GM23338 (cell line): ENCODE measurements at regions not wholly inside any gene's neighbourhood (a gene's known extent, or its start where the extent isn't known, plus 50 kb on each side); places are given as distances from the start of the nearest gene placed in this dataset.

Experiments
- ATAC-seq: fragments of 200-7000 bp; cut with Tn5 transposase; 3 replicates; pipeline ENCODE4 v1.9.1; 2020
- DNase-seq: peaks from one replicate; pipeline ENCODE4 v3.0.0-alpha.2; 2015; ENCODE audit warnings: low spot score
- H2AFZ ChIP-seq: fragments of 200-600 bp; sonication (generic); 2 replicates; pipeline ENCODE4 v1.8.0; 2016; ENCODE audit warnings: antibody characterized with exemption, mild to moderate bottlenecking, moderate library complexity
- H3F3A ChIP-seq: fragments of 200-600 bp; sonication (generic); replicated peaks from 2 replicates; pipeline ENCODE4 v1.8.0; 2017; ENCODE audit warnings: antibody characterized with exemption, mixed run types, low read depth
- H3K27ac ChIP-seq: fragments of 200-600 bp; sonication (generic); 2 replicates; pipeline ENCODE4 v1.6.1; 2016; ENCODE audit warnings: low read depth
- H3K27me3 ChIP-seq: fragments of 200-600 bp; sonication (generic); 2 replicates; pipeline ENCODE4 v1.8.0; 2016; ENCODE audit warnings: mild to moderate bottlenecking, mixed run types, moderate library complexity; ENCODE audit not compliant: insufficient read depth
- H3K36me3 ChIP-seq: fragments of 200-600 bp; sonication (generic); 2 replicates; pipeline ENCODE4 v1.8.0; 2016; ENCODE audit warnings: mild to moderate bottlenecking; ENCODE audit not compliant: insufficient read depth
- H3K4me1 ChIP-seq: fragments of 200-600 bp; sonication (generic); 2 replicates; pipeline ENCODE4 v1.8.0; 2016; ENCODE audit warnings: mild to moderate bottlenecking, moderate library complexity; ENCODE audit not compliant: insufficient read depth
- H3K4me2 ChIP-seq: fragments of 200-600 bp; sonication (generic); 2 replicates; pipeline ENCODE4 v1.7.1; 2017; ENCODE audit warnings: mixed run types
- H3K4me3 ChIP-seq: fragments of 200-600 bp; sonication (generic); 2 replicates; pipeline ENCODE4 v1.6.1; 2016; ENCODE audit warnings: mixed run types
- H3K79me2 ChIP-seq: fragments of 200-600 bp; sonication (generic); replicated peaks from 2 replicates; pipeline ENCODE4 v1.8.0; 2017; ENCODE audit warnings: mild to moderate bottlenecking; ENCODE audit not compliant: insufficient read depth
- H3K9me2 ChIP-seq: fragments of 200-600 bp; sonication (generic); 2 replicates; pipeline ENCODE4 v1.8.0; 2017; ENCODE audit not compliant: insufficient read depth
- H4K20me1 ChIP-seq: fragments of 200-600 bp; sonication (generic); replicated peaks from 2 replicates; pipeline ENCODE4 v1.8.0; 2017; ENCODE audit warnings: mild to moderate bottlenecking; ENCODE audit not compliant: insufficient read depth
- H3K27ac Mint-ChIP-seq: 2 replicates; pipeline ENCODE4 v1.8.0; 2020; ENCODE audit warnings: inconsistent platforms, mild to moderate bottlenecking, moderate library complexity, mixed read lengths
- H3K27me3 Mint-ChIP-seq: 3 replicates; pipeline ENCODE4 v1.8.0; 2022; ENCODE audit warnings: low read depth, mild to moderate bottlenecking, moderate library complexity, mixed read lengths, inconsistent platforms; ENCODE audit not compliant: insufficient read depth, poor library complexity
- H3K36me3 Mint-ChIP-seq: 3 replicates; pipeline ENCODE4 v1.8.0; 2021; ENCODE audit warnings: low read depth, mild to moderate bottlenecking, inconsistent platforms, moderate library complexity, mixed read lengths
- H3K4me1 Mint-ChIP-seq: 3 replicates; pipeline ENCODE4 v1.8.0; 2020; ENCODE audit warnings: mild to moderate bottlenecking, inconsistent platforms, mixed read lengths
- H3K4me3 Mint-ChIP-seq: 3 replicates; pipeline ENCODE4 v1.8.0; 2021; ENCODE audit warnings: moderate library complexity, mild to moderate bottlenecking, inconsistent platforms, mixed read lengths
- H3K9me3 Mint-ChIP-seq: 3 replicates; pipeline ENCODE4 v1.8.0; 2020; ENCODE audit warnings: moderate library complexity, mild to moderate bottlenecking, inconsistent platforms, mixed read lengths
- CREB1 ChIP-seq: fragments of 250-450 bp; sonication (Bioruptor Pico); IDR thresholded peaks from 2 replicates; pipeline ENCODE4 v1.5.0; 2020; ENCODE audit warnings: low read depth, mild to moderate bottlenecking, moderate library complexity
- CTCF ChIP-seq, 2 experiments: fragments of 200-600 bp in 1 of 2; sonication (generic) in 1 of 2; conservative IDR thresholded peaks; 2 replicates each; pipeline versions ENCODE4 v1.5.1 to v1.6.1; 2016 to 2017; ENCODE audit warnings: antibody characterized with exemption in 2 of 2, low read depth in 2 of 2, mild to moderate bottlenecking in 2 of 2, moderate library complexity in 1 of 2
- EZH2phosphoT487 ChIP-seq: fragments of 200-600 bp; sonication (generic); IDR thresholded peaks from one replicate; pipeline ENCODE4 v1.8.1; 2018; ENCODE audit warnings: antibody characterized with exemption; ENCODE audit not compliant: unreplicated experiment
- NANOG ChIP-seq: IDR thresholded peaks from 2 replicates; pipeline ENCODE4 v1.6.1; 2016; ENCODE audit warnings: antibody characterized with exemption, borderline replicate concordance
- REST ChIP-seq: IDR thresholded peaks from one replicate; pipeline ENCODE4 v1.6.1; 2018; ENCODE audit warnings: antibody characterized with exemption; ENCODE audit not compliant: unreplicated experiment
- ZNF331 ChIP-seq: fragments of 250-450 bp; sonication (Bioruptor Pico); IDR thresholded peaks from 2 replicates; pipeline ENCODE4 v1.5.0; 2020; ENCODE audit warnings: low read depth, mild to moderate bottlenecking, moderate library complexity

- ATAC-seq, result peak; percentile 71
- H3K4me1 Mint-ChIP-seq, result peaks cover 44% of the 10 kb centered on the region
These were observed 85.6 kb upstream of the TAF1B start for GRCh38 chr2:9757501-9758264.

More at GRCh38 chr2:9757501-9758264, 85.6 kb upstream of the TAF1B start:
- no peaks in the 10 kb centered on the region for H3K36me3 Mint-ChIP-seq
- H3K27ac ChIP-seq, result no peak overlapping the region
- no peaks in the 10 kb centered on the region for H3K9me2 ChIP-seq
- no peaks in the 10 kb centered on the region for H3F3A ChIP-seq
- H3K36me3 ChIP-seq, result no peaks in the 10 kb centered on the region
- no peaks in the 10 kb centered on the region for H3K9me3 Mint-ChIP-seq
- no peaks in the 10 kb centered on the region for H3K79me2 ChIP-seq
- DNase-seq, result peak; percentile 71
- H3K27ac Mint-ChIP-seq, result no peak overlapping the region
- TF ChIP-seq CREB1 (CRISPR knock-in tag) (no peak), EZH2phosphoT487 (no peak), REST (no peak), NANOG (no peak), ZNF331 (CRISPR knock-in tag) (no peak), CTCF (conservative IDR thresholded peaks at IDR 0.05; ENCODE audit: low read depth in 2 of 2) (no peak)
- no peaks in the 10 kb centered on the region for H3K27me3 ChIP-seq
- H3K4me1 ChIP-seq, result peaks cover 14% of the 10 kb centered on the region
- H3K4me3 ChIP-seq, result peak overlapping the region; percentile 42
- peak overlapping the region; percentile 66 for H3K4me3 Mint-ChIP-seq
- peaks cover 16% of the 10 kb centered on the region for H3K27me3 Mint-ChIP-seq
- H2AFZ ChIP-seq, result peak overlapping the region; percentile 92
- no peaks in the 10 kb centered on the region for H4K20me1 ChIP-seq
- H3K4me2 ChIP-seq, result peak overlapping the region; percentile 74
